Osteocyte (in vitro differentiated cells): ENCODE measurements at regions not wholly inside any gene's neighbourhood (a gene's known extent, or its start where the extent isn't known, plus 50 kb on each side); places are given as distances from the start of the nearest gene placed in this dataset.

Experiments used
- DNase-seq: peaks from one replicate; pipeline ENCODE4 v3.0.0; 2021; ENCODE audit warnings: mixed read lengths; ENCODE audit not compliant: unreplicated experiment; ENCODE audit errors: extremely low spot score
- H3K27ac Mint-ChIP-seq: one replicate; pipeline ENCODE4 v1.8.0; 2021; ENCODE audit warnings: mild to moderate bottlenecking, mixed read lengths; ENCODE audit not compliant: unreplicated experiment
- H3K27me3 Mint-ChIP-seq: one replicate; pipeline ENCODE4 v1.8.0; 2021; ENCODE audit warnings: mixed read lengths; ENCODE audit not compliant: unreplicated experiment
- H3K36me3 Mint-ChIP-seq: one replicate; pipeline ENCODE4 v1.8.0; 2021; ENCODE audit warnings: mixed read lengths; ENCODE audit not compliant: unreplicated experiment
- H3K4me1 Mint-ChIP-seq: one replicate; pipeline ENCODE4 v1.8.0; 2021; ENCODE audit warnings: mixed read lengths; ENCODE audit not compliant: unreplicated experiment
- H3K4me3 Mint-ChIP-seq: one replicate; pipeline ENCODE4 v1.8.0; 2021; ENCODE audit warnings: mild to moderate bottlenecking, moderate library complexity, mixed read lengths; ENCODE audit not compliant: unreplicated experiment
- H3K9me3 Mint-ChIP-seq: one replicate; pipeline ENCODE4 v1.8.0; 2021; ENCODE audit warnings: mixed read lengths; ENCODE audit not compliant: unreplicated experiment
- TF ChIP-seq, protein P1 (sequence below): fragments of 200-600 bp; sonication (generic); IDR thresholded peaks from 2 replicates; pipeline ENCODE4 v1.5.0; 2021; ENCODE audit warnings: antibody characterized with exemption, mild to moderate bottlenecking, moderate library complexity

DNA sequence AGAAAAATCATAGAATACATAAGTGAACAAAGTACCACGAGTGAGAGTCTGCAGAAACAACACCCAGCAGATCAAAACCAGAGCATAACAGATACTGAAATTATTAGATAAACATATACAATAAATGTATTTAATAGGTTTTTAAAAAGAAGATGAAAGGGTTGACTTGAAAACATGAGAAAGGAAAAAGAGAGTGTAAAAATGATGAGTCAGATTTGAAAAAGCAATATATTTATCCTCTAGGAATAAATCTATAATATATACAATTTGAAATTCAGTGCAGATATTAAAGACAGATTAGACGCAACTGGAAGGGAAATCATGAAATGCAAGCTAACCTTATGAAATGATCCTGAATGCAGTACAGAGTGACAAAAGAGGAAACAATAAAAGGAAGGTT, 170.2 kb upstream of the RUNX1 start:
- Mint-ChIP-seq H3K4me1 (peaks cover 35% of the 10 kb centered on the region), H3K27me3 (no peaks in the 10 kb centered on the region), H3K27ac (no peak overlapping the region), H3K4me3 (no peak overlapping the region), H3K9me3 (no peaks in the 10 kb centered on the region), H3K36me3 (no peaks in the 10 kb centered on the region)
- no peak for DNase-seq
- TF ChIP-seq, protein P1, sequence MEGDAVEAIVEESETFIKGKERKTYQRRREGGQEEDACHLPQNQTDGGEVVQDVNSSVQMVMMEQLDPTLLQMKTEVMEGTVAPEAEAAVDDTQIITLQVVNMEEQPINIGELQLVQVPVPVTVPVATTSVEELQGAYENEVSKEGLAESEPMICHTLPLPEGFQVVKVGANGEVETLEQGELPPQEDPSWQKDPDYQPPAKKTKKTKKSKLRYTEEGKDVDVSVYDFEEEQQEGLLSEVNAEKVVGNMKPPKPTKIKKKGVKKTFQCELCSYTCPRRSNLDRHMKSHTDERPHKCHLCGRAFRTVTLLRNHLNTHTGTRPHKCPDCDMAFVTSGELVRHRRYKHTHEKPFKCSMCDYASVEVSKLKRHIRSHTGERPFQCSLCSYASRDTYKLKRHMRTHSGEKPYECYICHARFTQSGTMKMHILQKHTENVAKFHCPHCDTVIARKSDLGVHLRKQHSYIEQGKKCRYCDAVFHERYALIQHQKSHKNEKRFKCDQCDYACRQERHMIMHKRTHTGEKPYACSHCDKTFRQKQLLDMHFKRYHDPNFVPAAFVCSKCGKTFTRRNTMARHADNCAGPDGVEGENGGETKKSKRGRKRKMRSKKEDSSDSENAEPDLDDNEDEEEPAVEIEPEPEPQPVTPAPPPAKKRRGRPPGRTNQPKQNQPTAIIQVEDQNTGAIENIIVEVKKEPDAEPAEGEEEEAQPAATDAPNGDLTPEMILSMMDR = no peak

DNA sequence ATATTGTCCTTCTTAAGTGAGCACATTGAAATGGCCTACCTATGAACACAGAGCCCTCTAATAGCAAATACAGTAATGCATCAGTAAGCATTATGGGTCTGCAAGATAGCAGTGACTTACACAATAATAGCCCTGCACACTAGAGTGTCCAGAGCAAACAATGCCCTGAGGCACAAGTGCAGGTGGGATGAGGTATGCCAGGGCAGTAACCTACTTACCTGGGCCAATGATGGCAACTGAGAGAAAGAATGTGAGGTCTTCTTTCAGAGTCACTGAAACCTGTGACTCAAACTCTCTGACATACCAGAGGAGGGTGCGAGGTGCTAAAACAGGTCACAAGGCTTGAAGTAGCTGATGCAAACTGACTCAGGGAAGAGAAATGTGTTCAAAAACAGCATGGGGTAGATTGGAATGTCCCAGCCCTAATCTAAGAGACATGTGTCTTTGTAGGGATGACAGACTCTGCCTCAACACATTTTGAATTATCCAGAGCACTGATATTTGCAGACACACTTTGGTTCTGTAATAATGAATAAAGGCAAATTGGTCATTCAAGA, 168.5 kb upstream of the RUNX1 start:
- Mint-ChIP-seq H3K36me3 (no peaks in the 10 kb centered on the region), H3K27ac (no peak overlapping the region), H3K27me3 (no peaks in the 10 kb centered on the region), H3K4me1 (peaks cover 31% of the 10 kb centered on the region), H3K4me3 (no peak overlapping the region), H3K9me3 (no peaks in the 10 kb centered on the region)
- no peak for DNase-seq
- TF ChIP-seq, protein P1 = no peak

DNA sequence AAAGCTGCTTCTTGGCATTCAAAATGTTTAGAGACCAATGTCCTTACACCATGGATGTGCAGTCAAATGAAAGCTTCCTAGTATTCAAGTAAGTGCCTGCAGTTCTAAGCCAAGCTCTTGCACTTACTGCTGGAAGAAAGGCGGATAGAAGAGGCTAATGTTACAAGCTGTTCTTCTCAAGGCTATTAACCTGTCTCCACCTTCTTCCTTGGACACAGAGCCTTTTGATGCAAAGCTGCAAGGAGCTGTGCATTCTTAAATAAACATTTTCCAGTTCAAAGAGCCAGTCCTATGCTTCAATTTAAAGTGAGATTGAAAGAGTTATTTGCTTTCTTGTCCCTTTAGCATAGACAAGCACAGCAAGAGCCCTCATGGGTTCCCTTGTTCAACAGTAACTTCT, 167.9 kb upstream of the RUNX1 start:
- Mint-ChIP-seq H3K36me3 (no peaks in the 10 kb centered on the region), H3K4me1 (peaks cover 27% of the 10 kb centered on the region)

DNA sequence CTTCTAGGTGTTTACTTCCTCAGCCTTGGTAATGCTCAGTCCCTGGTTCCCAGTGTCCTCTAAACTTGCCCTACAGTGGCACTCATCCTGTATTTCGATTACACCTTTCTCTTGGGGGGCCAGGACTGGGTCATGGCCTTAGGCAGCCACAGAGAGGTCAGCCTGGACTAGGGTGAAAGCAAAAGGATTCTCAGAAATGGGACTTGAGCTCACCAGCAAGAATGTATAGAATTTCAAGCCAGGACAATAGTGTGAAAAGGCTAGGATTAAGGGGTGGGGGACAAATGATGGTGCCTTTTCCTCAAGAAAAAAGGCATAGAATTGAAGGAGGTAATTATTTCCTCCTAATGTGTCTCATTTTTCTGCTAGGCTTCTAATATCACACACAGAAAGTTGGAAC, 166.8 kb upstream of the RUNX1 start:
- TF ChIP-seq, protein P1 = no peak
- no peak overlapping the region for H3K4me3 Mint-ChIP-seq
- H3K9me3 Mint-ChIP-seq = no peaks in the 10 kb centered on the region
- peaks cover 27% of the 10 kb centered on the region for H3K4me1 Mint-ChIP-seq
- H3K27ac Mint-ChIP-seq = no peak overlapping the region
- no peaks in the 10 kb centered on the region for H3K27me3 Mint-ChIP-seq
- DNase-seq = no peak
- no peaks in the 10 kb centered on the region for H3K36me3 Mint-ChIP-seq

More for the DNA sequence above, 167.9 kb upstream of the RUNX1 start:
- TF ChIP-seq, protein P1 = no peak
- Mint-ChIP-seq H3K27me3 (no peaks in the 10 kb centered on the region), H3K27ac (no peak overlapping the region), H3K9me3 (no peaks in the 10 kb centered on the region), H3K4me3 (no peak overlapping the region)
- DNase-seq = no peak

DNA sequence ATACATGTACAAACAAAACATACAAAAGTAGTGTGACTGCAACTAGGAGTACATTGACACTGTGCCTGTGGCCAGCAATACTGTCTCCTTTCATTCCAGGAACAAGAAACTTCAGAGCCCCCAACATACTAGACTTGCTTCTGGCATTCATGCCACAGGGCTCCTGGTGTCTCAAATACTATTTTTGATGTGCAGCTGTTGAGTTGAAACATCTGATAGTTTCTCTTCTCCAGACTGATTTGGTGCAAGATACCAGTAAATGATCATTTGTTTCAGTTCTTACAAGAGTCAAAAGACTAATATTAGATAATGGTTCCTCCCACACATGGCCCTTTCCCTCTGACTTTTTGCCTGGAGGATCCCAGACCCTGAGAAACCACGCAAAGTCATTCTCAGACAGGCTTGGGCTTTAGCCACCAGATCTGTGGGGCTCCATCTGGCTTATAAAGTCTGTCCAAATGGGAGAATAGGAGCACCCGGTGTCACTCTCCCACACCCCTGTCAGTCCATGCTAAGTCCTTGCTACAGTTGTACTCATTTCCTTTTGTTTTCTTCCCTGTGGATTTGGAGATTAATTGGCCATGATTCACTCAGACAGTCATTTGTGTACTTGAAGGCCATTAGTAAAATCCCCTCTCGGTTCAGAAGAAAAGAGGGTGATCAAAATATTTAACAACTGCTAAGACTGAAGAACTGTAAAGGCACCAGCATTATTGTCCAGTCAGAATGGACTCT, 163.5 kb upstream of the RUNX1 start:
- TF ChIP-seq, protein P1 = no peak
- no peaks in the 10 kb centered on the region for H3K9me3 Mint-ChIP-seq
- DNase-seq = no peak
- no peak overlapping the region for H3K27ac Mint-ChIP-seq
- no peaks in the 10 kb centered on the region for H3K36me3 Mint-ChIP-seq
- no peaks in the 10 kb centered on the region for H3K27me3 Mint-ChIP-seq
- no peak overlapping the region for H3K4me3 Mint-ChIP-seq
- H3K4me1 Mint-ChIP-seq = peaks cover 9% of the 10 kb centered on the region
